ENCODE measurements at regions not wholly inside any gene's neighbourhood (a gene's known extent, or its start where the extent isn't known, plus 50 kb on each side); places are given as distances from the start of the nearest gene placed in this dataset.

- H3K9me3 Mint-ChIP-seq = no peaks in the 10 kb centered on the region
- Histone ChIP-seq H3K36me3 (ENCODE audit: control insufficient read depth, insufficient read depth, low read length) (no peaks in the 10 kb centered on the region), H3K4me3 (ENCODE audit: low read length) (no peak overlapping the region), H3K27ac (ENCODE audit: low read length) (no peak overlapping the region), H3K27me3 (ENCODE audit: control insufficient read depth, insufficient read depth, low read length) (no peaks in the 10 kb centered on the region), H3K4me1 (ENCODE audit: control insufficient read depth, insufficient read depth, low read length) (no peaks in the 10 kb centered on the region), H3K9me3 (ENCODE audit: control insufficient read depth, insufficient read depth, low read length) (no peaks in the 10 kb centered on the region)
- intact Hi-C loops (cut with micrococcal nuclease) = no loop called here
- H3K27ac Mint-ChIP-seq = no peak overlapping the region
- no peak for ATAC-seq
- H3K4me3 Mint-ChIP-seq = no peak overlapping the region
- TF ChIP-seq, protein P1, sequence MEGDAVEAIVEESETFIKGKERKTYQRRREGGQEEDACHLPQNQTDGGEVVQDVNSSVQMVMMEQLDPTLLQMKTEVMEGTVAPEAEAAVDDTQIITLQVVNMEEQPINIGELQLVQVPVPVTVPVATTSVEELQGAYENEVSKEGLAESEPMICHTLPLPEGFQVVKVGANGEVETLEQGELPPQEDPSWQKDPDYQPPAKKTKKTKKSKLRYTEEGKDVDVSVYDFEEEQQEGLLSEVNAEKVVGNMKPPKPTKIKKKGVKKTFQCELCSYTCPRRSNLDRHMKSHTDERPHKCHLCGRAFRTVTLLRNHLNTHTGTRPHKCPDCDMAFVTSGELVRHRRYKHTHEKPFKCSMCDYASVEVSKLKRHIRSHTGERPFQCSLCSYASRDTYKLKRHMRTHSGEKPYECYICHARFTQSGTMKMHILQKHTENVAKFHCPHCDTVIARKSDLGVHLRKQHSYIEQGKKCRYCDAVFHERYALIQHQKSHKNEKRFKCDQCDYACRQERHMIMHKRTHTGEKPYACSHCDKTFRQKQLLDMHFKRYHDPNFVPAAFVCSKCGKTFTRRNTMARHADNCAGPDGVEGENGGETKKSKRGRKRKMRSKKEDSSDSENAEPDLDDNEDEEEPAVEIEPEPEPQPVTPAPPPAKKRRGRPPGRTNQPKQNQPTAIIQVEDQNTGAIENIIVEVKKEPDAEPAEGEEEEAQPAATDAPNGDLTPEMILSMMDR (IDR thresholded peaks at IDR 0.05) = no peak
- DNase-seq = no peak
- H3K36me3 Mint-ChIP-seq = no peaks in the 10 kb centered on the region
- peaks cover 19 to 25% of the 10 kb centered on the region in 2 donors for H3K27me3 Mint-ChIP-seq (ENCODE audit: low read depth in 2 of 2)
- no peaks in the 10 kb centered on the region for H3K4me1 Mint-ChIP-seq
- 92% methylated on average over 4 of the region's 4 CpGs for WGBS (ENCODE audit: insufficient coverage)
Observed at GRCh38 chr17:62868008-62868407, 59.9 kb upstream of the MARCHF10 start.

- intact Hi-C loops (cut with micrococcal nuclease) = no loop called here
- TF ChIP-seq, protein P1 (IDR thresholded peaks at IDR 0.05) = no peak
- Histone ChIP-seq H3K4me1 (ENCODE audit: control insufficient read depth, insufficient read depth, low read length) (no peaks in the 10 kb centered on the region), H3K36me3 (ENCODE audit: control insufficient read depth, insufficient read depth, low read length) (no peaks in the 10 kb centered on the region), H3K27me3 (ENCODE audit: control insufficient read depth, insufficient read depth, low read length) (no peaks in the 10 kb centered on the region), H3K27ac (ENCODE audit: low read length) (no peak overlapping the region), H3K4me3 (ENCODE audit: low read length) (no peak overlapping the region), H3K9me3 (ENCODE audit: control insufficient read depth, insufficient read depth, low read length) (no peaks in the 10 kb centered on the region)
- Mint-ChIP-seq H3K4me1 (no peaks in the 10 kb centered on the region), H3K4me3 (no peak overlapping the region), H3K9me3 (no peaks in the 10 kb centered on the region), H3K27me3 (ENCODE audit: low read depth in 2 of 2) (peaks cover 19 to 25% of the 10 kb centered on the region in 2 donors), H3K36me3 (no peaks in the 10 kb centered on the region), H3K27ac (no peak overlapping the region)
- WGBS (ENCODE audit: insufficient coverage) = 90% methylated on average over 4 of the region's 5 CpGs
- DNase-seq (no peak), ATAC-seq (no peak)
Observed at GRCh38 chr17:62867303-62867702, 59.2 kb upstream of the MARCHF10 start.

DNA sequence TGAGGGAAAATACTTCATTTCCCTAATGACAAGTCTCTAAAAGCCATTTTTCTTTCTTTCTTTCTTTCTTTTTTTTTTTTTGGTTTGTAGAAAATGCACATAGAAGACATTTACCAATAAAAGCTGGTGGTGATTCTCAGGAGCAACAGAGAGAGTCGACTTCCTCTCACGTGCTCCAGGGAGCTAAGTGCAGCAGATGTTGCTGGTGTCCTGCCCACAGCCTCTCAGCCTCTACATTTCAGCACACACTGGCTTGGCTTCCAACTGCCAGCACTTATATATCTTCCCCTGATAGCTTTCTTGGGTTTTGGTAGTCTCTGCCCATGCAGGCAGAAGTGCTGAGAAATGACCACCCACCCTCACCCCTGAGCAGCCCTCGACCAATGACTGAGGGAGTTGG is 58.4 kb upstream of the MARCHF10 start:
- no peak overlapping the region for H3K4me3 ChIP-seq (ENCODE audit: low read length)
- no peak for DNase-seq
- no peaks in the 10 kb centered on the region for H3K9me3 ChIP-seq (ENCODE audit: control insufficient read depth, insufficient read depth, low read length)
- Mint-ChIP-seq H3K4me1 (no peaks in the 10 kb centered on the region), H3K27me3 (ENCODE audit: low read depth in 2 of 2) (peaks cover 16 to 25% of the 10 kb centered on the region in 2 donors), H3K4me3 (no peak overlapping the region), H3K9me3 (no peaks in the 10 kb centered on the region), H3K36me3 (no peaks in the 10 kb centered on the region), H3K27ac (no peak overlapping the region)
- no peak for ATAC-seq
- no peaks in the 10 kb centered on the region for H3K4me1 ChIP-seq (ENCODE audit: control insufficient read depth, insufficient read depth, low read length)
- 51% methylated on average over 3 of the region's 3 CpGs for WGBS (ENCODE audit: insufficient coverage)
- H3K36me3 ChIP-seq (ENCODE audit: control insufficient read depth, insufficient read depth, low read length) = no peaks in the 10 kb centered on the region
- intact Hi-C loops (cut with micrococcal nuclease) = no loop called here
- TF ChIP-seq, protein P1 (IDR thresholded peaks at IDR 0.05) = no peak
- no peak overlapping the region for H3K27ac ChIP-seq (ENCODE audit: low read length)
- no peaks in the 10 kb centered on the region for H3K27me3 ChIP-seq (ENCODE audit: control insufficient read depth, insufficient read depth, low read length)

DNA sequence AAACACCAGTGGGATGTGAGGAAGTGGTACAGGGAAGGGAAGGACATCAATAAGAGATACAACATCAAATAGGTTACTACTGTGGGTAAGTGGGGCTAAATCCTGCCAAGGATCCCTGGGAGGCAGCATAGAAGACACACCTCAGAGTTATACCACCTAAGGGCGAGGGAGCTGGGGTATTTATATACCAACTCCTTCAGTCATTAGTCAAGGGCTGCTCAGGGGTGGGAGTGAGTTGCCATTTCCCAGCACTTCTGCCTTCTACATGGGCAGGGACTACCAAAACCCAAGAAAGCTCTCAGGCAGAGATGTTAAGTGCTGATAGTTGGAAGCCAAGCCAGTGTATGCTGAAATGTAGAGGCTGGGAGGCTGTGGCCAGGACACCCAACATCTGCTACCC is 57.5 kb upstream of the MARCHF10 start:
- H3K4me1 Mint-ChIP-seq = no peaks in the 10 kb centered on the region
- Histone ChIP-seq H3K27me3 (ENCODE audit: control insufficient read depth, insufficient read depth, low read length) (no peaks in the 10 kb centered on the region), H3K4me3 (ENCODE audit: low read length) (no peak overlapping the region), H3K36me3 (ENCODE audit: control insufficient read depth, insufficient read depth, low read length) (no peaks in the 10 kb centered on the region), H3K27ac (ENCODE audit: low read length) (no peak overlapping the region), H3K4me1 (ENCODE audit: control insufficient read depth, insufficient read depth, low read length) (no peaks in the 10 kb centered on the region), H3K9me3 (ENCODE audit: control insufficient read depth, insufficient read depth, low read length) (no peaks in the 10 kb centered on the region)
- no peak for ATAC-seq
- no peak overlapping the region for H3K27ac Mint-ChIP-seq
- DNase-seq = no peak
- intact Hi-C loops (cut with micrococcal nuclease) = no loop called here
- TF ChIP-seq, protein P1 (IDR thresholded peaks at IDR 0.05) = no peak
- no peaks in the 10 kb centered on the region for H3K9me3 Mint-ChIP-seq
- no CpG with 5 or more reads among the region's 1 CpG for WGBS (ENCODE audit: insufficient coverage)
- peaks cover 16 to 25% of the 10 kb centered on the region in 2 donors for H3K27me3 Mint-ChIP-seq (ENCODE audit: low read depth in 2 of 2)
- H3K36me3 Mint-ChIP-seq = no peaks in the 10 kb centered on the region
- no peak overlapping the region for H3K4me3 Mint-ChIP-seq

Measured in natural killer cell (primary cell).